SK-N-MC (cell line): ENCODE measurements at regions not wholly inside any gene's neighbourhood (a gene's known extent, or its start where the extent isn't known, plus 50 kb on each side); places are given as distances from the start of the nearest gene placed in this dataset.

Source experiments
- DNase-seq: peaks from one replicate; pipeline ENCODE4 v3.0.0-alpha.2; 2011; ENCODE audit warnings: low read depth, low spot score
- H3K27ac ChIP-seq: fragments of 200-600 bp; sonication (generic); 2 replicates; pipeline ENCODE4 v1.5.1; 2016; ENCODE audit warnings: mixed run types
- H3K36me3 ChIP-seq: fragments of 200-600 bp; sonication (generic); 2 replicates; pipeline ENCODE4 v1.6.1; 2017; ENCODE audit warnings: antibody characterized with exemption, low read length, mixed read lengths; ENCODE audit not compliant: insufficient read depth
- H3K4me3 ChIP-seq: fragments of 200-600 bp; sonication (generic); 2 replicates; pipeline ENCODE4 v1.5.1; 2016
- H3K9ac ChIP-seq: fragments of 200-600 bp; sonication (generic); 2 replicates; pipeline ENCODE4 v1.8.0; 2017; ENCODE audit warnings: mixed run types, mixed read lengths; ENCODE audit not compliant: insufficient read length
- H3K9me3 ChIP-seq: fragments of 200-600 bp; sonication (generic); 2 replicates; pipeline ENCODE4 v1.6.1; 2017; ENCODE audit warnings: low read depth, mild to moderate bottlenecking, antibody characterized with exemption, low read length, moderate library complexity, mixed read lengths
- EZH2 ChIP-seq: fragments of 200-600 bp; sonication (generic); IDR thresholded peaks from one replicate; pipeline ENCODE4 v1.6.1; 2017; ENCODE audit warnings: antibody characterized with exemption
- FOXP2 ChIP-seq: optimal IDR thresholded peaks from 2 replicates; pipeline ENCODE3; 2011; ENCODE audit warnings: mild to moderate bottlenecking, moderate library complexity; ENCODE audit not compliant: insufficient read depth; ENCODE audit errors: extremely low read length, control extremely low read depth
- POLR2AphosphoS5 ChIP-seq: IDR thresholded peaks from 2 replicates; pipeline ENCODE4 v1.6.1; 2012; ENCODE audit warnings: mild to moderate bottlenecking, low read depth, low read length, borderline replicate concordance

DNA sequence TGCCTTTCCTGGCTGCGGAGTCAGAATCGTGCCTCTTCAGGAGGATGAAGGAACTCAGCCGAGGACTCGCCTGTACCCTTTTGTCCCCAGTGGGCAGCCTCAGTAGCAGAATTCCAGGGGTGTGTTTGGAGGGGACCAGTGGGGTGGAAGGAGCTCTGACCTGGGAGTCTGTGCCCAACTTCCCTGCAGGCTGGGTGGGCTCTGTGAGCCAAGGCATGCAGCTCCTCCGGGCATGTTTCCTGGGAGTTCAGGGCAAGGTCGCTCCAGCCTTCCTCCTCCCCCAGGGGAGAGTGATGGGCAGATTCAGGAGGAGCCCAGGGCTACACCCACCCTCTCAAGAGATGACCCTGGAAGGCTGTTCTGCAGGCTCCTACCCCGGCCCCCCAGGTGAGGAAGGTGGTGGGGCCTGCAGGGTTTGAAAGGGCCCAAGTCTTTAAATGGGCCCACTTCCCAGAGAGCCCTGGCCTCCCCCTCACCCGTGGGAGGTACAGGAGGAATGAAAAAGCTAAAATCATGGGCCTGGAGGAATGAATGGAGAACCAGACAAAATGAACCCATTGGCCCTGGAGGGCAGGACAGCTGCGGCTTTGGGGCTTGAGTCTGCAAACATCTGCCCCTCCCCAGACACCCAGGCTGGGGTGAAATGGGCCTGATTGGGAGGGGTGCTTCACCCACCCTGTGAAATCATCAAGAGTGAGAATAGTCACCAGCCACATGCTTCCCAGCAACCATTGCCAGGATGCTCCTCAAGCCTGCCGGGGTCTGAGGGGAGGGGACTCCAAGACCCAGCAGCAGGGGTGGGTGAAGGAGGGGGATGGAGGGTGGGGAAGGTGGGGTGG is 77.6 kb upstream of the PMEPA1 start:
- H3K4me3 ChIP-seq: no peak overlapping the region
- H3K27ac ChIP-seq: no peak overlapping the region
- no peak overlapping the region for H3K9ac ChIP-seq
- H3K9me3 ChIP-seq: no peaks in the 10 kb centered on the region
- no peak for DNase-seq
- H3K36me3 ChIP-seq: no peaks in the 10 kb centered on the region
- no peak for TF ChIP-seq POLR2AphosphoS5
- TF ChIP-seq FOXP2: no peak
- TF ChIP-seq EZH2: no peak

DNA sequence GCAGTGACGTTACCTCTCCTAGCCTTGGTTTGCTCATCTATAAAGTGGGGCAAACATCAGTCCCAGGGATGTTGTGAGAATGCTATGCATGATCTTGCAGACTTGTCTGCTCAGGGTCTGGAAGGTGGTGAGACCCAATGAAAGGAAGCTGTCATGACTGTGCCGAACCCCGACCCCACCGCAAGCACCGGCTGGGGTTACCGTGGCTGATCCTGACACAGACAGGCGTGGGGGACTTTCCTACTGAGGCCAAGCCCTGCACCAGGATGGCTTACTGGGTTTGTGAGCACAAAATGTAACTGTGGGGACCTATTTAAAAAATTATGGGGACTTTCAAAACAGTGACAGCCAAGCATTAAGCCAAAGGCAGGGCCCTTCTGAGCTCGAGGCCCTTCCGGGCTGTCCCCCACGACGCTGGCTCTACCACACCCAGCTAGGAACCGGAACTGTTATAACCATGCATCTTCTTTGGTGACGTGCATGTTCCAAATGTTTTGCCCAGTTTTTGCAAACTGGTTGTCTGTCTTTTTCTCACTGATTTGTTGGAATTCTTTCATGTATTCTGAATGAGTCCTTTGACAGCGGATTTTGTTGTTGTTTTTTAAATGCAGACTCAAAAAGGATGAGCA is 76.6 kb upstream of the PMEPA1 start:
- Histone ChIP-seq H3K9ac (no peak overlapping the region), H3K9me3 (no peaks in the 10 kb centered on the region), H3K4me3 (no peak overlapping the region), H3K36me3 (no peaks in the 10 kb centered on the region), H3K27ac (no peak overlapping the region)
- DNase-seq: no peak
- TF ChIP-seq FOXP2: no peak
- no peak for TF ChIP-seq EZH2
- TF ChIP-seq POLR2AphosphoS5: no peak

DNA sequence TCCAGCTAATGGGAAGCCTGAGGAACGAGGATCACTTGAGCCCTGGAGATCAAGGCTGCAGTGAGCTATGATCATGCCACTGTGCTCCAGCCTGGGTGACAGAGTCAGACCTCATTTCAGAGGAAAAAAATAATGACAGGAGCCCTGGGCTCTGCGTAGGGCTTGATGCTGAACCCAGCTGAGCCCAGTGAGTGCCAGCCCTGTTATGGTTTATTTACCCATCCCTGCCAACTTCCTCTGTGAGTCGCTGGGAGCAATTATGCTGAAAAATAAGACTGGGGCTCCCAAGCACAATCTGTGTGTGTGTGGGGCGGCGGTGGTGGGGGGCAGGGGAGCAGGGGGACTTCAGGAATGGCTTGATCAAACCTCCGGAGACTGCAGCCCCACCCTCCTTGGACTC is 75.9 kb upstream of the PMEPA1 start:
- no peak overlapping the region for H3K27ac ChIP-seq
- TF ChIP-seq POLR2AphosphoS5 (no peak), FOXP2 (no peak)
- no peaks in the 10 kb centered on the region for H3K9me3 ChIP-seq
- H3K9ac ChIP-seq: no peak overlapping the region
- no peak for DNase-seq
- H3K4me3 ChIP-seq: no peak overlapping the region
- H3K36me3 ChIP-seq: no peaks in the 10 kb centered on the region

DNA sequence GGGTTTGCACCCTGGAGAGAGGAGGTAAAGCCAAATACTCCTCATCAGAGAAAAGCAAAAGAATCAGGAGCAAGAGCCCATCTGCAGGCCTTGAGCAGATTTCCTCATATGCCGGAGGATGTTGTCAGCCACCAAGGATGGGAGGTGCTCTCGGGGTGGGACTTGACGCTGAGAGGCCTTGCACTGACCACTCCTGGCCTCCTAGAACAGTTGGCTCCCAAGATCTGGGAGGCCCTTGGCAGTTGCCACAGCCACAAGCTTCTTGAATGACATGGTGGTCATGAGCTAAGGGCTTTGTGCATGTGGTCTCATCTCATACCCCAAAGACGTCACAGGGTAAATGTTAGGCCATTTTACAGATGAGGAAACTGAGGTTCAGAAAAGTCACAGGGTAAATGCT is 75.2 kb upstream of the PMEPA1 start:
- no peak for DNase-seq
- TF ChIP-seq FOXP2: no peak
- no peak for TF ChIP-seq POLR2AphosphoS5
- no peak for TF ChIP-seq EZH2
- H3K4me3 ChIP-seq: no peak overlapping the region
- no peak overlapping the region for H3K9ac ChIP-seq
- H3K27ac ChIP-seq: no peak overlapping the region
- H3K36me3 ChIP-seq: no peaks in the 10 kb centered on the region
- no peaks in the 10 kb centered on the region for H3K9me3 ChIP-seq

DNA sequence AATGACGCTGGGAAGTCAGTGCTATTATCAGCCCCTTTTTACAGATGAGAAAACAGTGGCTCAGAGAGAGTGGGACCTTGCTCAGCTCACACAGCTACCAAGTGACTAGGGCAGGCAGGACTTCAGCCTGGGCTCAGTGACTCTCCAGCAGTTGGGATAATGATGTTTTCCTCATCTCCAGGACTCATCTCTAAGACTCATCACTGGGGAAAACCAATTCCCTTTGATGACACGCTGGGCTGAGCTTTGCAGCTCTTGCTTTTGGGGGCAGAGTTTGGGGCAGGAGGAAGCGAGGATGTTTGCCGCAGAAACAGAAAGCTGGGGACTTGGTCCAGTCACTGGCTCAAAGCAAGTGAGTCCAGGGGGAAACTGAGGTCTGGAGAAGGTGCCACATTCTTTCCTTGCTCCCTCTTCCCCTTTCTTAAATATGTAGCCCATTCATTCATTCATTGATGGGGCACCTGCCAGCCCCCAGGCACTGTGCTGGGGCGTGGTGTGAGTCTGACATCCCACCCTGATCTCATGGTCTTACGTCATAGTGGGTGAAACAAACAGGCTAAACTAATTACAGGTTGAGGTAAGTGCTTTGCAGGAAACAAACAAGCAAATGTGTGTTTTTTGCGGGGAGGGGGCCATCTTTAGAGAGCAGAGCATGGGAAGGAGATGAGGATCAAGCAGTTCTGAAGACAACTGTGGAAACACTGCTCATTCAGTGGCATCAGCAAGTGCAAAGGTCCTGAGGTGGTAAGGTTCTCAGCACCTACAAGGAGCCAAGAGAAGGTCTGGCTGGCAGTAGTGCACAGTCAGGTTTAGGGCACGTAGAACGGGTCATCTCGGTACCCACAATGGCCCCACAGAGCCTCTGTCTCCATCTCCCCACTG is 74.4 kb upstream of the PMEPA1 start:
- H3K9me3 ChIP-seq: no peaks in the 10 kb centered on the region
- no peak overlapping the region for H3K9ac ChIP-seq
- no peak for DNase-seq
- no peak overlapping the region for H3K4me3 ChIP-seq
- H3K27ac ChIP-seq: no peak overlapping the region
- H3K36me3 ChIP-seq: no peaks in the 10 kb centered on the region
- TF ChIP-seq FOXP2 (no peak), EZH2 (no peak), POLR2AphosphoS5 (no peak)

DNA sequence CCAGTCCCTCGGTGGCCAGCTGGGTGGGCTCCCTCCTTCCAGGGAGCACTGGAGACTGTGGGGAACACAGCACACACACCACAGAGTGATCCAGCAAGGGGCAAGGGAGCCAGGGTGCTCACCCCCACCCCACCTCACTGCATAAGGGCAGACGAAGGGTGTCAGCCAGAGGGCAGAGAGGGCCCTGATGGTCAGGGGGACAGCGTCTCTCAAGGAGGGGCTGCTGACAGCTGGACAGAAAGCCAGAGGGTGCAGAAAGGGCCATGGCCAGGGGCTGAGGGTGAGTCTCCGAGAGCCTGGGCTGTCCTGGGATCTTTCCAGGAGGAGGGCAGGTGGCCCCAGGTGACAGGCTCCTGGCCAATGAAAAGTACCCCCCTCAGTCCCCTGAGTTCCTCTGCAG is 73.4 kb upstream of the PMEPA1 start:
- no peak overlapping the region for H3K27ac ChIP-seq
- H3K4me3 ChIP-seq: no peak overlapping the region
- no peak for DNase-seq
- no peaks in the 10 kb centered on the region for H3K9me3 ChIP-seq
- no peaks in the 10 kb centered on the region for H3K36me3 ChIP-seq
- no peak overlapping the region for H3K9ac ChIP-seq
- TF ChIP-seq EZH2 (no peak), FOXP2 (no peak), POLR2AphosphoS5 (no peak)

DNA sequence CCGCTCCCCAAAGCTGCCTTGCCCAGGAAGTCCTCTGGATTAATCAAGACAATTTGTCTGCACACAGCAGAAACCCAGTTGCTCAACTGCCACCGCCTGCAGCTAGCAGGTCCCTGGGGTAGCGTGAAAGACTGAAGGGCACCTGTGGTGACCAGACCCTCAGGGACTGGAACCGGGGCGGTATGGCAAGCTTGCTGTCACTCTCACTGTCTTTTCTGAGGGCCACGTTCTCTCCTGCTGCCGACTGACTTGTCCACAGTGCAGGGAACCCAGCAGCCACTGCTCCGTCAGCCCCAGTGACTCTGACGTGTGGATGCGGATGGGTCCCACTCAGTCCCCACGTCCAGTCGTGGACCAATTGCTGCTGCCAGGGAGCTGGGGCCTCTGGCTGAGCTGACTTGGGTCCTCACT is 72.8 kb upstream of the PMEPA1 start:
- no peak overlapping the region for H3K27ac ChIP-seq
- H3K9ac ChIP-seq: no peak overlapping the region
- H3K4me3 ChIP-seq: no peak overlapping the region
- no peak for TF ChIP-seq FOXP2
- no peak for TF ChIP-seq POLR2AphosphoS5
- no peak for TF ChIP-seq EZH2
- no peaks in the 10 kb centered on the region for H3K9me3 ChIP-seq
- no peaks in the 10 kb centered on the region for H3K36me3 ChIP-seq
- DNase-seq: no peak

DNA sequence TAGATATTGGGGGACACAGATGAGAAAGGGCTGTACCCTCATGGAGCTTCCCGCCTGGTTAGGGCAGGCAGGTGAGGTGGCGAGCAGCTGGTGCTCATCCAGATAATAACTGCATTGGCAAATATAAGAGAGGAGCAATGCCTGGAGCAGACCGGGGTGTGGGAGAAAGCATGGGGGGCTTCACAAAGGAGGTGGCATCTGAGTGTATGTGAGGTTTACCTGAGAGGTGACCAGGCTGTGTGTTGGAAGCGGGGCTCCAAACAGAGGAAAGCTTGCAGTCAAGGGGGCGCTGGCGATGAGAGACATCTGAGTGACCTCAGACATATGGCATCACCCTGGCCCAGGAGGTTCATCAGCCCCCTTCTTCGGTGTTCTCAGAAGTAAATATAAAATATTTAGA is 72.1 kb upstream of the PMEPA1 start:
- no peak for DNase-seq
- no peaks in the 10 kb centered on the region for H3K36me3 ChIP-seq
- TF ChIP-seq EZH2 (no peak), POLR2AphosphoS5 (no peak)
- H3K9me3 ChIP-seq: no peaks in the 10 kb centered on the region
- no peak overlapping the region for H3K4me3 ChIP-seq
- H3K9ac ChIP-seq: no peak overlapping the region
- H3K27ac ChIP-seq: no peak overlapping the region
